ENCODE measurements at regions not wholly inside any gene's neighbourhood (a gene's known extent, or its start where the extent isn't known, plus 50 kb on each side); places are given as distances from the start of the nearest gene placed in this dataset.
"Not testable (repeated sequence)": the region's sequence is repeated elsewhere in the genome, so short reads cannot be mapped to it uniquely, and the experiment has no call there.

DNA sequence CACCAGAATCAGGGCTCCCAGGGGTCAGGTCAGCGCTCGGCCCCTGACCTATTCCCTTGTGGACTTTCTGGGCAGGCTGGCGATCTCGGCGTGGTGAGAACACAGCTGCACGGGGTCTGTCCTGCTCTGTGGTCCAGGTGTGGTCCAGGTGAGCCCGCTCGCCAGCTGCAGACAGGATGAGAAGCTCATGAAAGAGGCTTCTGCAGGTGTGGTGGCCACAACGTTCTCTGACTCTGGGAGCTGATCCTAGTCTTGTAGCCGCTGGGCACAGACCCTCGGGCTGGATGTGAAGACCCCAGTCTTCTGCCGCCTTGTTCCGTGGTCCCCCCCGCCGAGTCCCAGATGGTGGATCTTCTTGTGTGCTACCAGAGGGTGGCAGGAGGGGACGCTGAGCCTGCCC, 129.7 kb downstream of the RTP5 start:
- DNase-seq (ENCODE audit: low read depth in 3 of 3, low spot score in 2 of 3), result no peak

DNA sequence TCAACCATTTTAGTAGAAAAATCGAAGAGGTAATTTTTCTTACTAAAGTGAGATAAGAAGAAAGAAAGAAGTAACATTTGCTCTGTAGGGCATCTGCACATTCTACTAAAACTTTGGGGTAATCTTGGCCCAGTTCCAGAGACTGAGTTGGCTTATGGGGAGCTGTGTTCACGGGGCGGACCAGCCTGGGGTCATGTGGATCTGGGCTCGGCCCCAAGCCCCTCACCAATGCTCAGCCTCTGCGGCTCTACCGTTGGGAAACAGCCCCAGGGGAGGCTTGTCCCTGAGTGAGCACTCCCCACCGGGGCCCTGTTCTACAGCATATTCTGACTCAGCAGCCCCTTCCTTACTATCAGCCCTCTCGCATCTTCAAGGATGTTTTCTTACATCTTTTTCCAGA, 132.3 kb downstream of the RTP5 start:
- DNase-seq (ENCODE audit: low read depth in 3 of 3, low spot score in 2 of 3), result no peak

DNA sequence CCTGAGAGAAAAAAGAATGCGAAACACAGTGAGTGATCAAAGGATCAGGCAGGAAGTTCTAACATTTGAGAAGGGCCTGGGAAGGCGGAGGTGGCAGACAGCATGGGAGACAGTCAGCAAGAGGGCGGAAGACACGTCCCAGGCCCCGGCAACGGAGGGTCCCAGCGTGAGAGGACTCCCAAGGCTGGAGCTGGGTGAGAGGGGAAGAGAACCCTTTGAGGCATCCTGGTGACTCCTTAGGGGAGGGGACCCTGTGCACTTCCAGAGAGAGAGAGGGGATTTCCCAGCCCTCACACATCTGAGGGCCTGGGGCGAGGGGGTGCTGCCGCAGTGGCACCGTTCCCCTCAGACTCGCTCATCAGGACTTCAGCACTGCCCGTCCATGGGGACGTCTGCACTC, 133.4 kb downstream of the RTP5 start:
- no peak for DNase-seq (ENCODE audit: low read depth in 3 of 3, low spot score in 2 of 3)

DNA sequence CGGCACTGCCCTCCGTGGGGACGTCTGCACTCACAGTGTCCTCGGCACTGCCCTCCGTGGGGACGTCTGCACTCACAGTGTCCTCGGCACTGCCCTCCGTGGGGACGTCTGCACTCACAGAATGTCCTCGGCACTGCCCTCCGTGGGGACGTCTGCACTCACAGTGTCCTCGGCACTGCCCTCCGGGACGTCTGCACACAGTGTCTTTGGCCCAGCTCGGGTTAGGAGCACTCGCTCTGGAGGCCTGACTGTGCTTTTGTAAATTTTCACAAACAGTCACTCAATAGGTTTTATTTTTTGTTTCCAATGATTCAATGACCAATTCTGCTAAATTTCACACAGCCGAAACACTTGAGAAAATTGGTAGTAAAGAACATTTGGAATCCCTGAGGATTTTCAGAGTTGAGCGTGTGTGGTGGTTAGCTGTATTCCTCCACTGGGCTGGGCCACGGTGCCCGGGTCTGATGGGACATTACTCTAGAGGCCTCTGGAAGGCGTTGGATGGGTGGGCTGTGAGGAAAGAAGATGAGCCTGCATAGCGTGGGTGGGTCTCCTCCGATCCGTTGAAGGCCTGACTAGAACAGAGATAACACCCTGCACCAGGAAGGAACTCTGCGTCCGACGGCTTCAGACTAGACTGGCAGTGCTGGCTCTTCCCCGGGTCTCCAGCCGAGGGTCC, 134.8 kb downstream of the RTP5 start:
- no peak for DNase-seq (ENCODE audit: low read depth in 3 of 3, low spot score in 2 of 3)

DNA sequence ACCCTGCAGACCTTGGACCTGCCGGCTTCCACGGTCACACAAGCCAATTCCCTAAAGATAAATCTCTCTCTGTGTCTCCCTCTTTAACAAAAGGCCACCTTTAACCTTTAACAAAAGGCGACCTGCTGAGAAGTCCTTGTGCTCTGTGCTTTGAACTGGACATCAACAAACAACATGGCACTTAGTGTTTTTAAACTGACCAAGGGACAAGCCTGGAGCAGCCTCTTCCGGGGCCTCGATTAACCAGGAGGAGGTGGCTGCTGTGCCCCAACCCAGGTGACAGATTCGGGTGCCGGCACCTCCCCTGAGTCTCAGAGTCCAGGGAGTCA, 135.3 kb downstream of the RTP5 start:
- DNase-seq (ENCODE audit: low read depth in 3 of 3, low spot score in 2 of 3), result no peak

DNA sequence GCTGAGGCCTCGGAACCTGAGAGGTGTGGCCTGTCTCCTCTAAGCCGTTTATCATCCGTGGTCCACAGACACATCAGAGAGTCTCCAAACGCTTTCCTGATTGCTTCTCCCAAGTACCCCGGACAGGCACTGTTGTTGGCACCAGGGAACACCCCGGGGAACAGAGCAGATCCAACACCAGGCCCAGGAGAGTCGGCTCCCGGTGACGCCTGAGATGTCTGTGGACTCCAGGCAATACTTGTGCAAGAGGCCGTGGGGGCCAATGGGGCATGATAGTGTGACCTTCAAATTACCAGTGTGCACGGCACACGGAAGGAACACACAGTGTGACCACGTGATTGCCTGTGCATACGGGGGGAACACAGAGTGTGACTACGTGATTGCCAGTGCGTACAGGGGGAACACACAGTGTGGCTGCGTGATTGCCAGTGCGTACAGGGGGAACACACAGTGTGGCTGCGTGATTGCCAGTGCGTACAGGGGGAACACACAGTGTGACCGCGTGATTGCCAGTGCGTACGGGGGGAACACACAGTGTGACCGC, 136.6 kb downstream of the RTP5 start:
- DNase-seq (ENCODE audit: low read depth in 3 of 3, low spot score in 2 of 3), result not testable (repeated sequence)

DNA sequence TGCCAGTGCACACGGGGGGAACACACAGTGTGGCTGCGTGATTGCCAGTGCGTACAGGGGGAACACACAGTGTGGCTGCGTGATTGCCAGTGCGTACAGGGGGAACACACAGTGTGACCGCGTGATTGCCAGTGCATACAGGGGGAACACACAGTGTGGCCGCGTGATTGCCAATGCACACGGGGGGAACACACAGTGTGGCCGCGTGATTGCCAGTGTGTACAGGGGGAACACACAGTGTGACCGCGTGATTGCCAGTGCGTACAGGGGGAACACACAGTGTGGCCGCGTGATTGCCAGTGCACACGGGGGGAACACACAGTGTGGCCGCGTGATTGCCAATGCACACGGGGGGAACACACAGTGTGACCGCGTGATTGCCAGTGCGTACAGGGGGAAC, 139.4 kb downstream of the RTP5 start:
- DNase-seq (ENCODE audit: low read depth in 3 of 3, low spot score in 2 of 3), result not testable (repeated sequence)

DNA sequence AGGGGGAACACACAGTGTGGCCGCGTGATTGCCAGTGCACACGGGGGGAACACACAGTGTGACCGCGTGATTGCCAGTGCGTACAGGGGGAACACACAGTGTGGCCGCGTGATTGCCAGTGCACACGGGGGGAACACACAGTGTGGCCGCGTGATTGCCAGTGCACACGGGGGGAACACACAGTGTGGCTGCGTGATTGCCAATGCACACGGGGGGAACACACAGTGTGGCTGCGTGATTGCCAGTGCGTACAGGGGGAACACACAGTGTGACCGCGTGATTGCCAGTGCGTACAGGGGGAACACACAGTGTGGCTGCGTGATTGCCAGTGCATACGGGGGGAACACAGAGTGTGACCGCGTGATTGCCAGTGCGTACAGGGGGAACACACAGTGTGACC, 140.3 kb downstream of the RTP5 start:
- not testable (repeated sequence) for DNase-seq (ENCODE audit: low read depth in 3 of 3, low spot score in 2 of 3)

DNA sequence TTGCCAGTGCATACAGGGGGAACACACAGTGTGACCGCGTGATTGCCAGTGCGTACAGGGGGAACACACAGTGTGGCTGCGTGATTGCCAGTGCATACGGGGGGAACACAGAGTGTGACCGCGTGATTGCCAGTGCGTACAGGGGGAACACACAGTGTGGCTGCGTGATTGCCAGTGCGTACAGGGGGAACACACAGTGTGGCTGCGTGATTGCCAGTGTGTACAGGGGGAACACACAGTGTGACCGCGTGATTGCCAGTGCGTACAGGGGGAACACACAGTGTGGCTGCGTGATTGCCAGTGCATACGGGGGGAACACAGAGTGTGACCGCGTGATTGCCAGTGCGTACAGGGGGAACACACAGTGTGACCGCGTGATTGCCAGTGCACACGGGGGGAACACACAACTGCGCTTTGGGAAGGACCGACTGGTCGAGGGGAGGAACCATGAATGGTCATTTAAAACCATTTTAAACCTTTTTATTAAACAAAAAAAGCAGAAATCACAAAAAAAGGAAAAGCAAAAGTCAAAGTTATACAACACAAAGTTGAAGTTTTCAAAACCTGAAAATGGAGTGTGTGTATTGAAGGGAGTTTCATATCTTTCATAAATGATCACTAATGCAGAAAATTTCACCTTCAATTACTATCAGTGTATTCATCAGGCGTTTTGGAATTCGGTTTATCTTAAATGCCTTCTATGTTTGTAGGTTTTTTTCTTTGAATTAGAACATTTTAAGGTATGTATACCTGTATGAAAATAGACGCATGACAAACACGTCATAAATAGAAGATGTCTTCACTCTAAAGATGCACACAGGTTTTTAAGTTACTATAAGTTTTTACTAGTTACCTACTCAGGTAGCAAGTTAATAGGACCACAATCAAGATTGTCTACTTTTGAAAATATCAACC, 141.0 kb downstream of the RTP5 start:
- DNase-seq (ENCODE audit: low read depth in 3 of 3, low spot score in 2 of 3), result not testable (repeated sequence)

DNA sequence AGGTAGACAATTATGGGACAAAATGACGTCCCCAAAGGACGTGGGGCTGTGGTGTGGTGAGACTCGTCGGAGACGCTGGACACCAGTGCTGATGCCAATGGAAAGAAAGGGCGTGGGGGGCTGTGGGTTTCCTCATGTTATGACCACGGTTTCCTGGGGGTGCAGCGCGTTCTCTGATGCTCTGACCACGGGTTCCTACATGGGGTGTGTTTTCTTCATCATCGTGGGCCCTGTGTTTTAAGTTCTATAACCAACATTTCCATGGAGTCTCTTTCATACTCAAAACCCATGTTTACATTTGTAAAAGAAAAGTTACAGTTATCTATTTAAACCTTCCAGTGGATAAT, 141.6 kb downstream of the RTP5 start:
- no peak for DNase-seq (ENCODE audit: low read depth in 3 of 3, low spot score in 2 of 3)

DNA sequence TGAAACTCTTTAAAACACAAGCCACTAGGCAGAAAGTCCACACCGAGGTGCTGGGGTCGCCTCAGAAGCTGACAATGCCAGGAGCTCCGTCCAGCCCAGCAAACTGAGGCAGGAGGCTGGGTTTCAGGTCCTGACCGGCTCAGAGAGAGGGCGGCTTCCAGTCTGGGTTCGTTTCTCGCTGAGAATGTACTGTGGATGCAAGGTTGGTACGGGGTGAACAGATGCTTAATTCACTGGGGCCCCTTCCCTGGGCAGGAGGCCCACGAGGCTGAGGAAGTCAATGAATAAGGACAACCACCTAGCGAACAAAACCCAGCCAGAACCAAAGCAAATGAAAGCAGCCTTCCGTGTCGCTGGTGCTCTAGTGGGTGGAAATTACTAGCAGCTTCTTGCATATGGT, 142.0 kb downstream of the RTP5 start:
- DNase-seq (ENCODE audit: low read depth in 3 of 3, low spot score in 2 of 3), result no peak

DNA sequence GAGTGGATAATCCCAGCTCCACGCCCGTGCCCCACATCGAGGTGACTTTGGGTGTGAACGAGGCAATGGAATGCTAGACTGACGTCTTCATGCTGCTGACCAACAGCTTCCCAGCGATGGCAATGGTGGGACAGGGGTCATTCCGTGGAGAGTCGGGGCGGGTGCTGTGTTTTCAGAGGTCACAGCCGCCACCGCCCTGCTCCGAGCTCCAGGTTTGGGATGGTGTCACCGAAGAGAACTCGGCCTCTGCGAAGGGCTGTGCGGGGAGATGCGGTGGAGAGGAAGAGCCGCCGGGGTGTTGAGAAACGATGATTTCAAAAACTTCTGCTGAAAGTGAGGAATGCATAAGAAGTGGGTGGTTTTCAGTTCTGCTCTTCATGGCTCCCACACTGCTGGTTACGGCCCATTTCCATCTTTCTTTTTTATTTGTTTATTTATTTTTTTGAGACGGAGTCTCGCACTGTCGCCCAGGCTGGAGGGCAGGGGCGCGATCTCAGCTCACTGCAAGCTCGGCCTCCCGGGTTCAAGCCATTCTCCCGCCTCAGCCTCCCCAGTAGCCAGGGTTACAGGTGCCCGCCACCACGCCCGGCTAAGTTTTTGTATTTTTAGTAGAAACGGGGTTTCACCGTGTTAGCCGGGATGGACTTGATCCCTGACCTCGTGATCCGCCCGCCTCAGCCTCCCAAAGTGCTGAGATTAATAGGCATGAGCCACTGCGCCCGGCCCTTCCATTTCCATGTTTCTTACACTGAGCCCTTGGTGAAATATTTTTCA, 142.6 kb downstream of the RTP5 start:
- no peak for DNase-seq (ENCODE audit: low read depth in 3 of 3, low spot score in 2 of 3)

DNA sequence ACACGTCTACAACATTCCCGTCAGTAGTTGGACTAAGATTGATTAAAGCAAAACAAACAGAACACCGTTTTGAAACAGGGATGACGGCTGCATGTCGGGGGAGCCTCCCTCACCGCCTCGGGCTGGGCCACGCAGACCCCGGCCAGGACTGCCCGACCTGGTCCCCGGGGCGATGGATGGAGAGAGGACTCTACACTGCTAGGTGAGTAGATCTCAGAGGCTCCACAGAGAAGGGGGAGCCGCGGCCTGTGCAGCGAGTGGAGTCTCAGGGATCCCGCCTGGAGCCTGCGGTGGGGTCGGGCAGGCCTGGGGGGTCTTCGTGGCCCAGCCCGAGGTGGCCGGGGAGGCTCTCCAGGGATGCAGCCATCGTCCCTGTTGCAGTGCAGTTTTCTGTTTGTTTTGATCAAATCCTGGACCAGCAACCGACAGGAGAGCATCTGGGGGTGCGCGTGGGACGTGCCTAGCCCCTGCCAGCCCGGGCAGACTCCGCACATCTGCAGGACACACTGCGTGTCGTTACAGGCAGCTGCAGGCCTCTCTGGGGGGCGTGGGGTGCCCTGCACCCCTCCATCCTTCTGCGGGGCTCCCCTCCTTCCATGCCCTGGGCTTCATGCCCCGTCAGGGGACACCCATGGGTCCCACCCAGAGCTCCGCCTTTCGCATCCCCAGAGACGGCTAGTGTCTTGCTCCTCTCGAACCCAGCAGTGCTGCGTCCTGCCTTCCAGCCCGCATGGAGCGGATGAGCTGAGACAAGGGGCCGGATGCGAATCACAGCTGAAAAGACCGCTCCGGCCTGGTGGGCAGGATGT, 143.6 kb downstream of the RTP5 start:
- no peak for DNase-seq (ENCODE audit: low read depth in 3 of 3, low spot score in 2 of 3)

DNA sequence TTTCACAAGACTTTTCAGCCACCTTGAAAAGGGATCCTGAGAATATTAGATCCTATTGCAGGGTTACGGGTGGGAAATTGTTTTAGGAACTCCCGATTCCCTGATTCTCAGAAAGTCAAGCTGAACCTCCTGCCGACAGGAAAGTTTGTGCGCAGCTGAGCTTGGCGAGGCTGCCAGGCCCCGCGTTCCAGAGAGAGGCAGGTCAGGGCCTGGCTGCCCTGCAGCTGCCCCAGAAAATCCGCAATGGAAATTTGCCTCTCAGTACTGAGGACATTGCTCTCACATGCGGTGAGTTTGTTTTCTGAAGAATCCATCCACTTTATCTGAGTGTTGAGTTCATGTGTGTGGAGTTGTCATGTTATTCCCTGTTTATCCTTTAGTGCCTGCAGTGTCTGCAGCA, 144.2 kb downstream of the RTP5 start:
- DNase-seq (ENCODE audit: low read depth in 3 of 3, low spot score in 2 of 3), result no peak

DNA sequence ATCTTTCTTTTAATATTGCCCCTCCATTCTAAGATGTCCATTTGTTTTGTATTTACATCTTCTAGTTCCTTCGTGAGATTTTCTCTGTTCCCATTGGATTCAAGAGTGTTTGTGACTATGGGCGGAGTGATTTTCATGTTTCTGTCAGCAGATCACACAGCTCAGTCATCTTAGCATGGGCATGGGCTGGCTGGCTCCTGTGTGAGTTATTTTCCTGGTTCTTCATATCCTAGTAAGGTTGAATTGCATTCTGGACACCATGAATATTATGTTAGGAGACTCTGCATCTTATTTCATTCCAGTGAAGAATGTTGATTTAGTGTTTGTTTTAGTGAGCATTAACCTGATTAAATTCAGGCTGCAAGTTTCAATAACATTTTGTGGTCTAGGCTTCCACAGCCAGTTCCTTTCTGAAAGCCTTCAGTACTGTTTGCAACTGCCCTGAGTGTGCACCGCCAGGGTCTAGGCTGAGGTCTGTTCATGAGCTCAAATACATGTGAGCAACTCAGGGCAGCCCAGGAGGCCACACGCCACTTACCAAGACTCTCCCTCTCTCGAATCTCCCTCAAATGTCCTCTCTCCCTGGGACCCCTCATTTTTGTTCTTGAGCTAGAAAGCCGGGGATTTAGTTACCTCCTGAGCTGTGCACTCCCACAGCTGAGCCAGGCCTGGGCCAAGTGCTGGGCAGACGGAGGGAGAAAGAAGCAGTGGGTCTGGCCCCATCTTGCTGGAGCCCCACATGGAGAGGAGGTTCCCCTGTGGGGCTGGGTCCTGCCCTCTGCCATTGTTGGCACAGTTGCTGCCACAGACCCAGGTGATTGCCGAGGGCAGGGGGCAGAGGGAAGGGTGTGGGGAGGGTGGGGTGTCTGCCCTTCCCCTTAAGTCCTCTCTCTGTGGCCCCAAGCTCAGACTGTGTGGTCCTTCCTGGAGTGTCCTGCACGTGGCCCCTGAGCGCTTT, 145.9 kb downstream of the RTP5 start:
- no peak for DNase-seq (ENCODE audit: low read depth in 3 of 3, low spot score in 2 of 3)

DNA sequence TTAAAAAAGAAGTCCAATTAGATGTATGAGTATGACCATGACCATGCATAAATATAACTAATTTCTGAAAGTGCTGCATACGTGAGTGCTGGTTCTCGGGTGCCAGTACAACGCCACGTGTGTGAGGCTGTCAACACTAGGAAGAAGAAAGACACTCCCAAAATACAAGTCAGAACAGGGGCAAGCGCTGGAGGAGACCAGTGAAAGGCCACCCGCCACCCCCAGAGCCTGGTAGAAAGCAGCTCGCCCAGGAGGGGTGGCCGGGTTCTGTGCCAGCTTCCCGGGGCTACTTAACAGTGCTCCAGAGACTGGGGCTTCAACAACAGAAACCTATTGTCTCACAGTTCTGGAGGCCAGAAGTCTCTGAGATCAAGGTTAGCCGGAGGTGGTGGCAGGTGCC, 147.6 kb downstream of the RTP5 start:
- no peak for DNase-seq (ENCODE audit: low read depth in 3 of 3, low spot score in 2 of 3)

DNA sequence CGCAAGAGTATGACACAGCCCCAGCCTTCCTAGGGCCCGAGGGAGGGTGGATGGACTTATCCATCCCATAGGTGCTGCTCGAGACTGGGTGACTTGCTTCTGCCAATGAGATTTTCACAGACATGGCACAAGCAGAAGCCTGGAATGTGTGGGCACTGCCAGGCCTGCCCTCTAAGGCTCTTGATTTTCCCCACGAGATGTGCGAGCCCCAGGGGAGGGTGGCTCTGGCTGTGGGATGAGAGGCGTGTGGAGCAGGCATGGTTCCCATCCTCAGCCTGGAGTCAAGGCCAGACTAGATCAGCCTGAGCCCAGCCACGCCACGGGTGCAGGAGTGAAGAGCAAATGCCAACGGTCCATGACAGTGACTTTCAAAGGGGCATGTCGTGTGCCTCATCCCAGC, 148.9 kb downstream of the RTP5 start:
- not testable (repeated sequence) for DNase-seq (ENCODE audit: low read depth in 3 of 3, low spot score in 2 of 3)

DNA sequence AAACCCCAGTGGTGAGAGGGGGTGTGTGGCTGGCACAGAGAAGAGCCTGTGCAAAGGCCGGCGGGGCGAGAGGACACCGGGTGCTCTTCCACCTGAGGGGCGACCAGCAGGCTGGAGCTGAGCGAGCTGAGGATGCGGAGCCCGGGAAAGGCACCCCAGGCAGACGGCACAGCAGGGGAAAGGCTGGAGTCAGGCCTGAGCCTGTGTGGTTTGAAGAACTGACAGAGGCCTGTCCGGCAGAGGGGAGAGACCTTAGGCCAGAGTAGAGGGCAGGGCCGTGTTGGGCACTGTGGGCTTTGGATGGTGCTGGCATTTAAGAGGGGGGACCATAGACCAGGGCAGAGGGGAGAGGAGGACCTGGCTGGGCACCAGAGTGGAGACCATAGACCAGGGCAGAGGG, 149.8 kb downstream of the RTP5 start:
- DNase-seq (ENCODE audit: low read depth in 3 of 3, low spot score in 2 of 3), result no peak

DNA sequence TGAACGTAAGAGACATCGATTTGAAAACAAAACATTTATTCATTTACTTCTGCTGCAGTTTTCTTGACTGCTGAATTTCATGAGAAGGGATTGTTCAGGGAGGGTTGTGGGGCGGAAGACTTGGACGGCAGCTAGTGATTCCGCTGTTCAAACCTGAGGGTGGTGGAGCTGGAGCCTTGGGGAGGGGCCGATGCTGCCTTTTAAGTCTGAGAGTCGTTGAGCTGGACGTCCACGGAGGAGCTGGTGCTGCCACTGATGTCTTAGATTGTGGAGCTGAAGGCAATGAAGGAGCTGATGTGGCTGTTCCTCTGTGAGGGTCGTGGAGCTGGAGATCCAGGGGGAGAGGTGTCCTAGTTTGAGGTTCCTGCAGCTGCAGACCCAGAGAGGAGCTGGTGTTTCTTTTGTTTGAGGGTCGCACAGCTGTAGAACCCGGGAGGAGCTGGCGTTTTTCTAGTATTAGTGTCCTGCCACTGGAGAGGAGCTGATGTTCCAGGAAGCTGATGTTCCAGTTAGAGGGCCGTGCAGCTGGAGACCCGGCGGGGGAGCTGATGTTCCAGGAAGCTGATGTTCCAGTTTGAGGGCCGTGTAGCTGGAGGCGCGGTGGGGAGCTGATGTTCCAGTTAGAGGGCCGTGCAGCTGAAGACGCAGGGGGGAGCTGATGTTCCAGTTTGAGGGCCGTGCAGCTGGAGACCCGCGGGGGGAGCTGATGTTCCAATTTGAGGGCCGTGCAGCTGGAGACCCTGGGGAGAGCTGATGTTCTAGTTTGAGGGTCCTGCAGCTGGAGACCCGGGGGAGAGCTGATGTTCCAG, 150.9 kb downstream of the RTP5 start:
- DNase-seq (ENCODE audit: low read depth in 3 of 3, low spot score in 2 of 3), result no peak

All from right renal cortex interstitium (tissue), 3 donors.